ENCODE measurements at regions not wholly inside any gene's neighbourhood (a gene's known extent, or its start where the extent isn't known, plus 50 kb on each side); places are given as distances from the start of the nearest gene placed in this dataset.

DNA sequence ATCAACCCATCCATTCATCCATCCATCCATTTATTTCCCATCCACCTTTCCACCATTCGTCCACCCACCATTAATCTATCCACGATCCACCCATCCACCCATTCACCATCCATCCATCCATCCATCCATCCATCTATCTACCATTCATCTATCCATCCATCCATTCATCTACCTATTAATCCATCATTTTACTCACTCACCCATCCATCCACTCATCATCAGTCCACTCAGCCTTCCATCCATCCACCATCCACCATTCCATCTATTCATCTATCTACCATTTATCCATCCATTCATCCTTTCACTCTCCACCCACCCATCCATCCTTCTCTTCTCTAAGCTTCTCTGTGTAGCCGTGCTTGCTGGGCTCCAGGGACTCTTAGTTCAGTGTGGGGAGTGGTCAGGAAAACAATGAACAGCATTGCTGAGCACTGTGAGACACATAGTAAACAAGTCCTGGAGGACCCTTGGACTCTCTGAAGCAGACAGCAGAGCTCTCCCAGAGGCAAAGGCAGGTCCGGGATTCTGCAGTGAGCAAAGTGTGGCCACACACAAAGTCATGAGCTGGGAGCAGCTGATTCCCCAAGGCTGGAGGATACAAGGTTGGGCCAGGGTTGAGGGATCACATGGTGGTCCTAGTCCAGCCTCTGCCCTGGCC is 642.2 kb downstream of the BRD1 start:
- intact Hi-C loops (cut with DNase I) = no loop called here
- no peak for DNase-seq
- ATAC-seq (ENCODE audit: poor library complexity) = no peak

GRCh38 chr22:49184736-49185135 is 642.9 kb downstream of the BRD1 start:
- ATAC-seq (ENCODE audit: poor library complexity) (no peak), DNase-seq (no peak)
- intact Hi-C loops (cut with DNase I) = no loop called here

DNA sequence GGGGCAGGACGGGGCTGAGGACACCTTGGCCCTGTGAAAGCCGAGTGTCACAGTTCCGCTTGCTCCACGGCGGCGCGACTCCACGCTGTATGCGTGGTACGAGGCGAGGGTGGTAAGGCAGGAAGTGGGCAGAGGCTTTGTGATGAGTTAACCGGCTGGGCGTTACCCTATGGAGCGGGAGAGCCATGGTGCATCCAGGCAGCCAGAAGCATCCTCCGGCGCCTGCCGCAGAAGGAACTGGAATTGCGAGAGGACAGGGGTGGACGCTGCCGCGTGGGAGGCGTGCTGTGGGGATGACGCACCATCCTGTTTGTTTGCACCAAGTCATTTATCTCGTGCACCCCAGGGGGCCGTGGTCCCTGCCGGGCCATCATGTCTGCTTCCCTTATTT is 643.9 kb downstream of the BRD1 start:
- ATAC-seq (ENCODE audit: poor library complexity) (no peak), DNase-seq (no peak)
- intact Hi-C loops (cut with DNase I) = no loop called here

DNA sequence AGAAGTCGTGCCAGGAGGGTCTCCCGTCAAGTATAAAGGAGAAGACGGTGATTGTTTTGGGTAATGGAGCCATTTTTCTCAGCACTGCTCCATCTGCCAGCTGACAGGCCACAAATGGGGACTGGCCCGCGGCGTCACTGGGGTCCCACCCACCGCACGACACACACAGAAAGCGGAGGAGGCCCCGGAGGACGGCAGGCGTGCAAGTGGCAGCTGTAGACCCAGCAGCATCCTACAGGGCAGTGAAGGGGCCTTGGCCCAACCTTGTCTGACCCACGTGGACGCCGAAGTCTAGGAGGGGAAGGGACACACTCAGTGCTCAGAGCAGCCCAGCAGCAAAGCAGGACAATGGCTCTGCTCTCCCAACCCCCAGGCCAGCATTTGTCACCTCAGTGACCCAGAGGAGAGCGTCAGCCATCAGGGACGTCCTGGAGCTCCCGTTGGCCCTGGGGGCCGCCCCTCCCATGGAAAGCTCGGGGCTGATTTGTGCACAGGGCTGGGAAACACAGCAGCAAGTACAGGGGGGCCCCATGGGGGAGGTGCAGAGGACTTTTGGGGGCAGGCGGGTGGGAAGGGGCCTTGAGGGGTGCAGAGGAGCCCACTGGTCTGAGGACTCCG is 644.4 kb downstream of the BRD1 start:
- intact Hi-C loops (cut with DNase I) = no loop called here
- DNase-seq (no peak), ATAC-seq (ENCODE audit: poor library complexity) (no peak)

DNA sequence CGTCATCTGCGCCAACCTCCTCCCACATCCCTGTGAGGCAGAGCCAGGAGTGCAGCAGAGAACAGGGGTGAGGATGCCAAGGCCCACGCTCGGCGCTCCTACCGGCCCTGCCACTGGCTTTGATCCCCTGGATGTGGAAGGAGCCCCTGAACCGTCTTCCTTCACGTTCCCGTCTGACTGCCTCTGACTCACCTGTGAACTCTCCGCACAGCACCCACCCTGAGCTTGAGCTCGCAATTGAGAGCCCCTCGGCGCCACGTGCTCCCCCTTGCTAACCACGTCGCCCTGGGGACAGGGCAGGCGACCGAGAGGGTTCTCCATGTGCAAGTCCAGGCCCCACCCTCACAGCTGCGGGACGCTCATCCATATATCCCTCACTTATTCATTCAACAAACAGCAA is 645.3 kb downstream of the BRD1 start:
- DNase-seq = no peak

GRCh38 chr22:49181942-49182341 is 645.7 kb downstream of the BRD1 start:
- ATAC-seq (ENCODE audit: poor library complexity) (no peak), DNase-seq (no peak)
- intact Hi-C loops (cut with DNase I) = no loop called here

More for the DNA sequence above, 645.3 kb downstream of the BRD1 start:
- no peak for ATAC-seq (ENCODE audit: poor library complexity)
- intact Hi-C loops (cut with DNase I) = no loop called here

- DNase-seq (no peak), ATAC-seq (ENCODE audit: poor library complexity) (no peak)
- intact Hi-C loops (cut with DNase I) = no loop called here
These were observed 646.2 kb downstream of the BRD1 start for GRCh38 chr22:49181431-49181830.

- intact Hi-C loops (cut with DNase I) = no loop called here
- DNase-seq (no peak), ATAC-seq (ENCODE audit: poor library complexity) (no peak)
These were observed 647.0 kb downstream of the BRD1 start for GRCh38 chr22:49180683-49181024.

GRCh38 chr22:49179886-49180682 is 647.6 kb downstream of the BRD1 start:
- DNase-seq = no peak
- ATAC-seq (ENCODE audit: poor library complexity) = no peak
- intact Hi-C loops (cut with DNase I) = no loop called here

DNA sequence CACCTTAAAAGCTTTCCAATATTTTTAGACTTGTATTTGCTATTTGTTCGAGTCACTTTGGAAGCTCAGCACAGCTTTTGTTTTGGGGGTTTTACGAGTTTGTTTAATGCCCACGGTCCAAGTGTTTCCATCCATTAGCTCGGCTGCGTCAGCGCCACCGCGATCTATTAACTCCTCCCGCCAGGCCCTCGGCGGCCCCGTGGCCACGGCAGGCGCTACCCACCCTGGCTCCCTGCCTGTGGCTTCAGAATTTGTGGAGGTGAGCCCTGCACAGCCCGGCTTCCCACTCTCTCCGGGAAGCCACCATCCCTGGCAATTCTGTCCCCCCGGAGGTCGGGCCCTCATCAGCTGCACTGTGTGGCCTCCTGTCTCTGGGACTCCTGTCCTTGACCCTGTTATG is 648.5 kb downstream of the BRD1 start:
- DNase-seq = no peak
- intact Hi-C loops (cut with DNase I) = no loop called here
- ATAC-seq (ENCODE audit: poor library complexity) = no peak

DNA sequence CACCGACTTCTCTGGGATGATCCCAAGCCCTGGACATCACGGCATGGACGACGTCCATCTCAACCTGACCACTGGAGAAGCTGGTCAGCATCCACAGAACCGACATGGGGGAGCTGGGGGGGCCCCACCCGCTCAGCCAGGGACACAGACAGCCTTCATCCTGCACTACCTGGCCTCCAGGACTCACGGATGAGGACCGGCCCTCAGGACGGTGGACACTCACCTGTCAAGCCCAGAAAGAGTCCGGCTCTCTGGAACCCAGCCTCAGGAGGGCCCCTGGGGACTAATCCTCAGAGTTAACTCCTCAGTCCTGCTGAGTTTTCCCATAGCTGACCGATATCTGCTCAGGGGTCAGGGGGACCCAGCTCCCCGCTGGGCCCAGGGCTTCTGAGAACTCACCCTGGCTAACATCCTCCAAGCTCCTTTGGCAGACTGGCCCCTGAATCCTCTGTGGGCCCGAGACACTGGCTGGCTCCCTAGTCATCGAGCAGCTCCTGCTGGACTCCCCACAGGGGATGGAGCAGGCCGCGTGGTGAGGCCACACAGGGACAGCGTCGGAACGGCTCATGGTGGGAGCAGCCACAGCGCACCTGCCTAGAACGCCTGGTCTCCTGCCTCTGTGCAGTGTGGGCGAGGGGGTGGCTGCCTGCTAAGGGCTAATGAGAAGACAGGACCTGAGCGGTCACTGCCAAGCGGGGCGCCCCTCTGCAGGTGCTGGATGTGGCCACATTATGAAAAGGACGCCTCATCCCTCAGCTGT is 649.2 kb downstream of the BRD1 start:
- ATAC-seq (ENCODE audit: poor library complexity) (no peak), DNase-seq (no peak)
- intact Hi-C loops (cut with DNase I) = no loop called here

- intact Hi-C loops (cut with DNase I) = no loop called here
- no peak for DNase-seq
- no peak for ATAC-seq (ENCODE audit: poor library complexity)
These were observed 650.0 kb downstream of the BRD1 start for GRCh38 chr22:49177666-49178065.

GRCh38 chr22:49176956-49177355 is 650.7 kb downstream of the BRD1 start:
- intact Hi-C loops (cut with DNase I) = no loop called here
- ATAC-seq (ENCODE audit: poor library complexity) (no peak), DNase-seq (peak; percentile 0)

DNA sequence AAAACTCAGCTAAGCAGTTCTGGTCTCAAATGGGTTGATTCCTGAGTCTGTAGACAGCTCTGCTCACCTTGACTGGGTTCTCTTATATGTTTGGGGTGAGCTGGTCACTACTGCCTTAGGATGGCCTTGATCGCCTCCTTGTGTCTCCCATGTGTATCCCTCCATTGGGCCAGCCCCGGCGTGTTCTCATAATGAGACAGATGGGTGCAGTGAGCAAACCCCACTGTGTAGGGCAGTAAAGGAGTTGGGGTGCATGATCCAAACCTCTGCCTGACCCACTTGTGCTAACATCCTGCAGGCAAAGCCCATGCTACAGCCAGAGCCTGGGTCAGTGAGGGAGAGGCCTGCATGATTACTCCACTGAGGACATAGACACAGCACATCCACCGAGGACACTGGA is 657.6 kb downstream of the BRD1 start:
- no peak for DNase-seq
- no peak for ATAC-seq (ENCODE audit: poor library complexity)
- intact Hi-C loops (cut with DNase I) = no loop called here

GRCh38 chr22:49169074-49169744 is 658.5 kb downstream of the BRD1 start:
- ATAC-seq (ENCODE audit: poor library complexity) = no peak
- intact Hi-C loops (cut with DNase I) = no loop called here

GRCh38 chr22:49168219-49168813 is 659.4 kb downstream of the BRD1 start:
- DNase-seq (no peak), ATAC-seq (ENCODE audit: poor library complexity) (no peak)
- intact Hi-C loops (cut with DNase I) = no loop called here

More at GRCh38 chr22:49169074-49169744, 658.5 kb downstream of the BRD1 start:
- no peak for DNase-seq

- intact Hi-C loops (cut with DNase I) = no loop called here
- DNase-seq (no peak), ATAC-seq (ENCODE audit: poor library complexity) (no peak)
These were observed 660.9 kb downstream of the BRD1 start for GRCh38 chr22:49166746-49167145.

- intact Hi-C loops (cut with DNase I) = no loop called here
- DNase-seq (no peak), ATAC-seq (ENCODE audit: poor library complexity) (no peak)
These were observed 661.5 kb downstream of the BRD1 start for GRCh38 chr22:49166211-49166610.
